ENCODE measurements at regions not wholly inside any gene's neighbourhood (a gene's known extent, or its start where the extent isn't known, plus 50 kb on each side); places are given as distances from the start of the nearest gene placed in this dataset.

DNA sequence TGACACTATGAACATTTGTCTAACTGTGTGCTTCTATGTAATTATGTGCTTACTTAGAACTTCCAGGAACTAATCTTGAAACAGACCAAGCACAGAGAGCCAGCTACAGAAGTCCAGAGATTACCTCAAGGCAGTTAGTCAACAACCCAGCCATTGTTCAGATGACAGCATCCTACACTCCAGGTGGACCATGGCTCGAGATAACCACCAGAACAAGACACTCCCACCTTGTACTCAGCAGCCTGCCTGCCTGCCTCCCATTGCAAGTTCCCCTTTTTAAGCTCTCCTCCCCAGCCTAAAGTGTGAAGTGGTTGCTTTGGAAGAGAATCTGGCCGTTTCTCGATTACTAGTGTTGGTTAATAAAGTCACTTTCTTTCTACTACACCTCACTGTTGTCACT lies 1080.6 kb upstream of the LRRN3 start:
- SMC1A ChIA-PET (ENCODE audit: uncharacterized antibody, unreplicated experiment) = no interaction called here
- 4% methylated on average over 3 of the region's 3 CpGs for WGBS (ENCODE audit: insufficient coverage, insufficient replicate concordance, low lambda C conversion rate, missing lambda C conversion rate)
- TF ChIP-seq EED (IDR thresholded peaks at IDR 0.05; ENCODE audit: low read depth) = 0 out of 2 replicates have a peak, but pooled peaks have one; percentile 15
- no peak for TF ChIP-seq CBFB (IDR thresholded peaks at IDR 0.05; ENCODE audit: low read depth)

DNA sequence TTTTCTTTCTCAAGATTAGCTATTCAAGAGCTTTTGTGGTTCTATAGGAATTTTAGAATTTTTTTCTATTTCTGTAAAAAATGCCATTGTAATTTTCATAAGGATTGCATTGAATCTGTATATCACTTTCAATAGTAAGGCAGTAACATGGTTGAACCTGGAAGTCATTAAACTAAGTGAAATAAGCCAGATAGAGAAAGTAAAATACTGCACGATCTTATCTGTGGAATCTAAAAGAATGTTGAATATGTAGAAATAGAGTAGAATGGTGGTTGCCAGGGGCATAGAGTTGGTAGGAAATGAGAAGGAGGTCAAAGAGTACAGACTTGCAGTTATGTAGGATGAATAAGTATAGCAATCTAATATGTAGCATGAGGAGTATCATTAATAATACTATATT lies 1073.5 kb upstream of the LRRN3 start:
- H4K20me1 ChIP-seq (ENCODE audit: control insufficient read depth, insufficient read depth) = no peaks in the 10 kb centered on the region
- TF ChIP-seq MEF2A (IDR thresholded peaks at IDR 0.05; ENCODE audit: insufficient read depth, low read depth, low read length) (no peak), RFX5 (IDR thresholded peaks at IDR 0.05; ENCODE audit: low read depth, low read length) (no peak), JUNB (IDR thresholded peaks at IDR 0.05) (no peak), CEBPZ (IDR thresholded peaks at IDR 0.05; ENCODE audit: low read depth, low read length) (no peak), CREM (IDR thresholded peaks at IDR 0.05; ENCODE audit: low read depth) (no peak), CREB1 (IDR thresholded peaks at IDR 0.05; ENCODE audit: low read depth) (no peak), TAF1 (IDR thresholded peaks at IDR 0.05; ENCODE audit: borderline replicate concordance, low read depth, low read length) (no peak), E2F4 (IDR thresholded peaks at IDR 0.05; ENCODE audit: low read depth, low read length) (no peak), SMAD1 (IDR thresholded peaks at IDR 0.05; ENCODE audit: low read depth, partially characterized antibody) (no peak), STAT3 (IDR thresholded peaks at IDR 0.05; ENCODE audit: low read depth, low read length) (no peak), DPF2 (IDR thresholded peaks at IDR 0.05) (no peak), POLR2AphosphoS2 (IDR thresholded peaks at IDR 0.05; ENCODE audit: low read depth, low read length) (no peak), KDM1A (IDR thresholded peaks at IDR 0.05; ENCODE audit: borderline replicate concordance) (no peak), ZNF217 (IDR thresholded peaks at IDR 0.05) (no peak), POU2F2 (IDR thresholded peaks at IDR 0.05; ENCODE audit: borderline replicate concordance, low read depth, low read length) (no peak)

More for the DNA sequence above, 1080.6 kb upstream of the LRRN3 start:
- no peaks in the 10 kb centered on the region for H3K4me1 ChIP-seq (ENCODE audit: control insufficient read depth, insufficient read depth, low read length)
- H3K4me3 ChIP-seq = no peak overlapping the region
- H3K4me2 ChIP-seq (ENCODE audit: control insufficient read depth, insufficient read depth) = no peak overlapping the region
- no peaks in the 10 kb centered on the region for H3K36me3 ChIP-seq (ENCODE audit: control insufficient read depth in 2 of 2, insufficient read depth in 2 of 2, low read length in 1 of 2)
- intact Hi-C loops (cut with micrococcal nuclease; ENCODE audit: unreplicated experiment) (no loop called here), in situ Hi-C loops (cut with MboI) (no loop called here)
- no peak overlapping the region for H3K27ac ChIP-seq (ENCODE audit: control insufficient read depth, insufficient read depth)
- CTCF ChIA-PET = no interaction called here
- BruUV-seq (replicated peaks) = no TSS peak
- no peak overlapping the region for H3K9ac ChIP-seq (ENCODE audit: control insufficient read depth, insufficient read depth, low read length)
- POLR2A ChIA-PET = no interaction called here
- H4K20me1 ChIP-seq (ENCODE audit: control insufficient read depth, insufficient read depth) = no peaks in the 10 kb centered on the region
- DNase-seq (ENCODE audit: low read depth, low spot score) (no peak), ATAC-seq (peak; percentile 74), FAIRE-seq (no peak)
- H3K79me2 ChIP-seq (ENCODE audit: control insufficient read depth, insufficient read depth, low read length) = no peaks in the 10 kb centered on the region
- H2AFZ ChIP-seq (ENCODE audit: control insufficient read depth, low read depth, low read length) = no peak overlapping the region
- RAD21 ChIA-PET (ENCODE audit: unreplicated experiment) = interaction anchor here (0.8 kb wide), 1 partner anchor 25 kb away, joined by 3 read pairs; no protein-coding TSS in a partner anchor
- H3K9me3 ChIP-seq (replicated peaks; ENCODE audit: control insufficient read depth, insufficient read depth, low read length) = no peaks in the 10 kb centered on the region
- no peaks in the 10 kb centered on the region for H3K27me3 ChIP-seq (replicated peaks in 1 of 2; ENCODE audit: control insufficient read depth in 2 of 2, insufficient read depth in 2 of 2, low read length in 1 of 2)

More for the DNA sequence above, 1073.5 kb upstream of the LRRN3 start:
- 5% methylated on average over 1 of the region's 1 CpG for WGBS (ENCODE audit: insufficient coverage, insufficient replicate concordance, low lambda C conversion rate, missing lambda C conversion rate)
- BruUV-seq (replicated peaks) = no TSS peak
- Histone ChIP-seq H3K9ac (ENCODE audit: control insufficient read depth, insufficient read depth, low read length) (no peak overlapping the region), H3K27ac (ENCODE audit: control insufficient read depth, insufficient read depth) (no peak overlapping the region), H3K9me3 (replicated peaks; ENCODE audit: control insufficient read depth, insufficient read depth, low read length) (no peaks in the 10 kb centered on the region), H3K4me1 (ENCODE audit: control insufficient read depth, insufficient read depth, low read length) (no peaks in the 10 kb centered on the region), H3K36me3 (ENCODE audit: control insufficient read depth in 2 of 2, insufficient read depth in 2 of 2, low read length in 1 of 2) (no peaks in the 10 kb centered on the region), H3K27me3 (replicated peaks in 1 of 2; ENCODE audit: control insufficient read depth in 2 of 2, insufficient read depth in 2 of 2, low read length in 1 of 2) (no peaks in the 10 kb centered on the region), H2AFZ (ENCODE audit: control insufficient read depth, low read depth, low read length) (no peak overlapping the region), H3K4me2 (ENCODE audit: control insufficient read depth, insufficient read depth) (no peak overlapping the region), H3K4me3 (no peak overlapping the region), H3K79me2 (ENCODE audit: control insufficient read depth, insufficient read depth, low read length) (no peaks in the 10 kb centered on the region)
- POLR2A ChIA-PET = no interaction called here
- no peak for ATAC-seq
- SMC1A ChIA-PET (ENCODE audit: uncharacterized antibody, unreplicated experiment) = no interaction called here
- FAIRE-seq = no peak
- intact Hi-C loops (cut with micrococcal nuclease; ENCODE audit: unreplicated experiment) = no loop called here
- in situ Hi-C loops (cut with MboI) = no loop called here
- RAD21 ChIA-PET (ENCODE audit: unreplicated experiment) = no interaction called here
- DNase-seq (ENCODE audit: low read depth, low spot score) = no peak
- CTCF ChIA-PET = no interaction called here
